K562 (cell line): ENCODE measurements at regions not wholly inside any gene's neighbourhood (a gene's known extent, or its start where the extent isn't known, plus 50 kb on each side); places are given as distances from the start of the nearest gene placed in this dataset.

ENCODE experiments used
- ATAC-seq: fragments of 200-7000 bp; cut with Tn5 transposase; 3 replicates; pipeline ENCODE4 v1.9.1; 2020; ENCODE audit warnings: moderate library complexity
- BruUV-seq: library from RNA; stranded (reverse); fragments of 400-500 nt; replicated peaks from 2 replicates; lab custom pipeline; 2021; lab: Mats Ljungman, UMichigan
- CTCF ChIA-PET: fragments of 300-600 bp; formaldehyde crosslinking; extraction: SDS; loops from one replicate; lab custom pipeline; 2021; ENCODE audit warnings: low intra/inter-chr PET ratio; lab: Yijun Ruan, JAX
- POLR2A ChIA-PET: fragments of 300-600, 350-650 bp; sonication (Branson Sonifier 250); formaldehyde crosslinking; extraction: SDS; loops from one replicate; lab custom pipeline; 2021; ENCODE audit warnings: antibody characterized with exemption, inconsistent platforms; lab: Yijun Ruan, JAX
- DNase-seq, 4 experiments: peaks; one replicate each; pipeline versions ENCODE4 v3.0.0 to v3.0.0-alpha.2; 2011 to 2018; ENCODE audit warnings: low spot score in 3 of 4, mixed read lengths in 3 of 4; ENCODE audit errors: extremely low read depth in 1 of 4
- FAIRE-seq: peaks from 2 replicates; lab custom pipeline; 2011; peaks lifted over from hg19 to GRCh38; lab: Jason Lieb, UNC
- H2AFZ ChIP-seq: 2 replicates; pipeline ENCODE4 v1.6.0; 2011; ENCODE audit warnings: low read depth, low read length, control low read depth, inconsistent platforms
- H3K27ac ChIP-seq: fragments of 200-600 bp; 3 replicates; pipeline ENCODE4 v1.8.0; 2011; ENCODE audit warnings: low read depth, mild to moderate bottlenecking, control low read depth, inconsistent platforms, low read length, moderate library complexity, mixed read lengths; ENCODE audit errors: extremely low read depth
- H3K27me3 ChIP-seq, 2 experiments: fragments of 300-600 bp in 1 of 2; 2 replicates in 1 of 2; 3 replicates in 1 of 2; pipeline versions ENCODE4 v1.6.0 to v1.8.0; 2011; ENCODE audit warnings: inconsistent platforms in 2 of 2, low read length in 2 of 2, mild to moderate bottlenecking in 1 of 2, mixed read lengths in 1 of 2, moderate library complexity in 1 of 2; ENCODE audit not compliant: control insufficient read depth in 2 of 2, insufficient read depth in 2 of 2
- H3K36me3 ChIP-seq: fragments of 300-600 bp; 3 replicates; pipeline ENCODE4 v1.8.0; 2011; ENCODE audit warnings: mild to moderate bottlenecking, low read length, inconsistent platforms; ENCODE audit not compliant: control insufficient read depth, insufficient read depth
- H3K4me1 ChIP-seq, 2 experiments: fragments of 200-600 bp in 1 of 2; replicated peaks in 1 of 2; 2 replicates in 1 of 2; 3 replicates in 1 of 2; pipeline versions ENCODE4 v1.5.1 to v1.8.0; 2011; ENCODE audit warnings: inconsistent platforms in 2 of 2, low read length in 2 of 2, mild to moderate bottlenecking in 1 of 2, mixed read lengths in 1 of 2, moderate library complexity in 1 of 2; ENCODE audit not compliant: control insufficient read depth in 2 of 2, insufficient read depth in 2 of 2
- H3K4me2 ChIP-seq: 2 replicates; pipeline ENCODE4 v1.6.1; 2011; ENCODE audit warnings: low read length, control low read depth, inconsistent platforms, mixed read lengths; ENCODE audit not compliant: insufficient read depth
- H3K4me3 ChIP-seq: fragments of 200-600 bp; sonication (generic), shearing (Covaris generic); 2 replicates; pipeline ENCODE4 v1.5.1; 2016; ENCODE audit warnings: control low read depth, inconsistent platforms
- H3K79me2 ChIP-seq: fragments of 200-600 bp; 3 replicates; pipeline ENCODE4 v1.8.0; 2011; ENCODE audit warnings: low read length, inconsistent platforms; ENCODE audit not compliant: control insufficient read depth, insufficient read depth
- H3K9ac ChIP-seq, 2 experiments: 2 replicates each; pipeline versions ENCODE4 v1.6.0 to v1.6.1; 2011; ENCODE audit warnings: low read depth in 2 of 2, low read length in 2 of 2, control low read depth in 1 of 2, inconsistent platforms in 1 of 2, mild to moderate bottlenecking in 1 of 2, mixed read lengths in 1 of 2; ENCODE audit not compliant: insufficient read depth in 1 of 2
- H3K9me1 ChIP-seq: one replicate; pipeline ENCODE4 v1.6.0; 2011; ENCODE audit warnings: inconsistent platforms, mild to moderate bottlenecking, low read length, moderate library complexity; ENCODE audit not compliant: control insufficient read depth, insufficient read depth
- H3K9me3 ChIP-seq: replicated peaks from 2 replicates; pipeline ENCODE4 v1.5.1; 2011; ENCODE audit warnings: low read depth, low read length, inconsistent platforms; ENCODE audit not compliant: control insufficient read depth, insufficient read depth
- H4K20me1 ChIP-seq: replicated peaks from 2 replicates; pipeline ENCODE4 v1.6.1; 2011; ENCODE audit warnings: low read length, inconsistent platforms, mixed read lengths; ENCODE audit not compliant: control insufficient read depth, insufficient read depth
- ATF1 ChIP-seq, 2 experiments: fragments of 450-650 bp in 1 of 2; IDR thresholded peaks; 2 replicates each; pipeline ENCODE4 v1.6.1; 2016; ENCODE audit warnings: missing compliant biosample characterization in 1 of 2, missing genetic modification characterization in 1 of 2
- BRF1 ChIP-seq: IDR thresholded peaks from 3 replicates; pipeline ENCODE4 v1.6.1; 2011; ENCODE audit warnings: borderline replicate concordance, mild to moderate bottlenecking; ENCODE audit not compliant: insufficient read length; ENCODE audit errors: extremely low read depth
- CREBBP ChIP-seq: IDR thresholded peaks from one replicate; pipeline ENCODE4 v1.6.1; 2012; ENCODE audit warnings: low read depth, mild to moderate bottlenecking, control low read depth, inconsistent platforms, low read length
- DPF2 ChIP-seq: fragments of 450-650 bp; IDR thresholded peaks from 2 replicates; pipeline ENCODE4 v1.6.1; 2016
- HLTF ChIP-seq: fragments of 450-650 bp; IDR thresholded peaks from 2 replicates; pipeline ENCODE4 v1.6.1; 2016
- KAT7 ChIP-seq: sonication (generic); formaldehyde crosslinking; IDR thresholded peaks from 2 replicates; pipeline ENCODE4 v1.8.0; 2022; ENCODE audit warnings: missing genetic modification reagents, mild to moderate bottlenecking, borderline replicate concordance
- KDM2B ChIP-seq: fragments of 250-450 bp; sonication (Bioruptor Pico); IDR thresholded peaks from 2 replicates; pipeline ENCODE4 v1.8.0; 2021; ENCODE audit warnings: mild to moderate bottlenecking, moderate library complexity
- KDM4B ChIP-seq, 2 experiments: fragments of 450-650 bp in 1 of 2; sonication (generic) in 1 of 2; IDR thresholded peaks; 2 replicates each; pipeline ENCODE4 v1.6.1; 2016 to 2017; ENCODE audit warnings: borderline replicate concordance in 2 of 2, antibody characterized with exemption in 1 of 2, low read depth in 1 of 2, mild to moderate bottlenecking in 1 of 2
- NR2F6 ChIP-seq: fragments of 450-650 bp; formaldehyde crosslinking; IDR thresholded peaks from 2 replicates; pipeline ENCODE4 v1.4.0; 2020; ENCODE audit warnings: mild to moderate bottlenecking
- PTBP1 ChIP-seq: fragments of 200-400 bp; formaldehyde crosslinking; IDR thresholded peaks from 2 replicates; pipeline ENCODE4 v1.6.1; 2017; ENCODE audit warnings: low read depth, low read length
- RFX7 ChIP-seq: fragments of 250-450 bp; sonication (Bioruptor Pico); IDR thresholded peaks from 2 replicates; pipeline ENCODE4 v1.5.1; 2021; ENCODE audit warnings: mild to moderate bottlenecking
- TCF7L2 ChIP-seq: fragments of 150-350 bp; IDR thresholded peaks from 2 replicates; pipeline ENCODE4 v1.6.1; 2016; ENCODE audit warnings: low read depth, mild to moderate bottlenecking, low read length, moderate library complexity
- ZNF354B ChIP-seq: fragments of 250-450 bp; sonication (Bioruptor Pico); IDR thresholded peaks from 2 replicates; pipeline ENCODE4 v1.4.0; 2020
- ZNF764 ChIP-seq: fragments of 250-450 bp; sonication (Bioruptor Pico); IDR thresholded peaks from 2 replicates; pipeline ENCODE4 v1.4.0; 2020; ENCODE audit warnings: low read depth, mild to moderate bottlenecking, moderate library complexity
- ZNF79 ChIP-seq: fragments of 250-450 bp; sonication (Bioruptor Pico); IDR thresholded peaks from 2 replicates; pipeline ENCODE4 v1.4.0; 2020; ENCODE audit warnings: low read depth, mild to moderate bottlenecking, moderate library complexity
- WGBS: fragments of 100-300 bp; shearing (Covaris generic); methylation state at CpG from one replicate; pipeline ENCODE4 v1.1.6; 2016; ENCODE audit warnings: low coverage, mixed read lengths; ENCODE audit not compliant: insufficient coverage; ENCODE audit errors: missing lambda C conversion rate; 5-methylcytosine and 5-hydroxymethylcytosine counted together
- in situ Hi-C: fragments of 300-500 bp; cut with MboI; formaldehyde crosslinking; loops from 4 replicates; pipeline ENCODE4 v1.15.0; 2018; ENCODE audit warnings: inconsistent platforms, mixed read lengths
- intact Hi-C: fragments of 100-400 bp; cut with micrococcal nuclease; formaldehyde crosslinking; loops from 2 replicates; pipeline ENCODE4 v1.14.2; 2022
- TF ChIP-seq, protein P1 (sequence below): sonication (generic); formaldehyde crosslinking; IDR thresholded peaks from 2 replicates; pipeline ENCODE4 v1.8.1; 2023; ENCODE audit warnings: mild to moderate bottlenecking, missing genetic modification reagents, moderate library complexity
- TF ChIP-seq, protein P2 (sequence below): fragments of 200-800 bp; sonication (Bioruptor generic); IDR thresholded peaks from 2 replicates; pipeline ENCODE4 v1.6.1; 2017; ENCODE audit warnings: missing genetic modification characterization, missing compliant biosample characterization

DNA sequence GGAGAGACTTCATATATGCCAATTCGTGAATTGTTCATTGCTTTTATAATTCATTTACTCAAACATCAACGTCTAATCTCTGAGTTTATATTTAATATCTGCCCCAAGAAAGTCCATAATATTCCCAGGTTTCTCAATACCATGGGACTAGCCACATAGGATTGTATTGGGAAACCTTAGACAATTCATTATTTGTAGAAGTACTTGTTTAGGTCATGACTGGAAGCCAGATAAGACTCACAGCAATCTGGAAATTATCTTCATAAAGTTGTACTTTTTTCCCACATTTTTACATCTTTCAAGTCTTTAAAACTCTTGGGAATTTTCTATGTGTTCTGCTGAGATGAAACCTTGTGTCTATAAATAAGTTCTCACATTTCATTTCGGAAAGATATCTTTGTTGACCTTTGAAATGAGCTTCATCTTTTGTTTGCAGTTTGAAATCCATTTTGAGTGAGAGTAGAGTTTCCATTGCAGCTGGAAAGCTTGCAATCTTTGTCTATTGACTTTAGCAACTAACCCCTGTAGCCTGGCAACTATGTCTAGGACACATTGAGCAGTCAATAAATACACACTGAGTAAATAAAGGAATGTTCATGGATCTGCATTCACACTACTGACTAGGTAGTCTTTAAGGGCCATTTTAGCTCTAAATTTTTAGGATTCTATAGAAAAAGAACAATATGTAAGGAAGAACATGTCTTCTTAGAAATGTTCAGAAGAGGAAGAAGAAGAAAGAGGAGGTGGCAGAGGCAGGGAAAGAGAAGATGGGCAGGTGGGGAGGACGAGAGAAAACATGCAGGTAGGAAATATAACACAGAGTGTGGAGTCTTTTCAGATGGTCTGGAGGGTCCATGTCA is 154.4 kb downstream of the LRIG3 start (continued):
- TF ChIP-seq HLTF, result no peak
- TF ChIP-seq, protein P1, sequence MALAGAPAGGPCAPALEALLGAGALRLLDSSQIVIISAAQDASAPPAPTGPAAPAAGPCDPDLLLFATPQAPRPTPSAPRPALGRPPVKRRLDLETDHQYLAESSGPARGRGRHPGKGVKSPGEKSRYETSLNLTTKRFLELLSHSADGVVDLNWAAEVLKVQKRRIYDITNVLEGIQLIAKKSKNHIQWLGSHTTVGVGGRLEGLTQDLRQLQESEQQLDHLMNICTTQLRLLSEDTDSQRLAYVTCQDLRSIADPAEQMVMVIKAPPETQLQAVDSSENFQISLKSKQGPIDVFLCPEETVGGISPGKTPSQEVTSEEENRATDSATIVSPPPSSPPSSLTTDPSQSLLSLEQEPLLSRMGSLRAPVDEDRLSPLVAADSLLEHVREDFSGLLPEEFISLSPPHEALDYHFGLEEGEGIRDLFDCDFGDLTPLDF (CRISPR knock-in tag), result no peak
- no peak for TF ChIP-seq PTBP1
- no peak for TF ChIP-seq CREBBP
- TF ChIP-seq ZNF79 (CRISPR knock-in tag), result no peak
- no peak for TF ChIP-seq RFX7
- TF ChIP-seq DPF2, result no peak
- no peak for TF ChIP-seq ZNF764 (CRISPR knock-in tag)
- no peak for TF ChIP-seq NR2F6 (CRISPR knock-in tag)
- no peak for TF ChIP-seq KAT7
- TF ChIP-seq KDM2B, result no peak

DNA sequence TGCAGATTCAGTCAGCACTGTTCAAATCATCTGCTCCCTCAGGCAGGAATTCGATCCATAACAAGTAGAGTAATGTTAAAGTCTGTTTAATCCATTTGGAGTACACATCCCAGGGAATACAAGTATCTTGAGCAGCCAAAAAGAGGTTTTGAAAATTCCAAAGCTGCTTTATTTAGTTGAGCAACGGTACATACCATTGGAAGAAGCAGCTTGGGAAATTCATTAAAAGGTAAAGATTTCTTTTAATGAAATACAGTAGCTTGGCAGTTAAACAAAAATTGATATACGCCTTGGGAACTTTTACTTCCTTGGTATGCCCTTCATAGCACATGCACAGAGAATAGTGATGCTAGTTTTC is 153.8 kb downstream of the LRIG3 start:
- no TSS peak for BruUV-seq
- no peak for FAIRE-seq

More for the DNA sequence above, 153.8 kb downstream of the LRIG3 start:
- Histone ChIP-seq H4K20me1 (no peaks in the 10 kb centered on the region), H3K79me2 (no peaks in the 10 kb centered on the region), H3K9ac (no peak overlapping the region), H2AFZ (no peak overlapping the region), H3K27me3 (no peaks in the 10 kb centered on the region), H3K4me1 (no peaks in the 10 kb centered on the region), H3K27ac (no peak overlapping the region), H3K4me3 (no peak overlapping the region), H3K4me2 (no peak overlapping the region), H3K36me3 (no peaks in the 10 kb centered on the region), H3K9me1 (no peaks in the 10 kb centered on the region), H3K9me3 (no peaks in the 10 kb centered on the region)
- DNase-seq (no peak), ATAC-seq (no peak)
- CTCF ChIA-PET, result no interaction called here
- POLR2A ChIA-PET, result no interaction called here
- in situ Hi-C loops (no loop called here), intact Hi-C loops (no loop called here)
- TF ChIP-seq ZNF354B (no peak), KDM4B (IDR thresholded peaks at IDR 0.05; ENCODE audit: borderline replicate concordance in 2 of 2, low read depth in 1 of 2) (no peak), ATF1 (CRISPR knock-in tag; IDR thresholded peaks at IDR 0.05) (no peak), ATF1 (tag; IDR thresholded peaks at IDR 0.05) (no peak), TCF7L2 (no peak), BRF1 (no peak)
- TF ChIP-seq, protein P2, sequence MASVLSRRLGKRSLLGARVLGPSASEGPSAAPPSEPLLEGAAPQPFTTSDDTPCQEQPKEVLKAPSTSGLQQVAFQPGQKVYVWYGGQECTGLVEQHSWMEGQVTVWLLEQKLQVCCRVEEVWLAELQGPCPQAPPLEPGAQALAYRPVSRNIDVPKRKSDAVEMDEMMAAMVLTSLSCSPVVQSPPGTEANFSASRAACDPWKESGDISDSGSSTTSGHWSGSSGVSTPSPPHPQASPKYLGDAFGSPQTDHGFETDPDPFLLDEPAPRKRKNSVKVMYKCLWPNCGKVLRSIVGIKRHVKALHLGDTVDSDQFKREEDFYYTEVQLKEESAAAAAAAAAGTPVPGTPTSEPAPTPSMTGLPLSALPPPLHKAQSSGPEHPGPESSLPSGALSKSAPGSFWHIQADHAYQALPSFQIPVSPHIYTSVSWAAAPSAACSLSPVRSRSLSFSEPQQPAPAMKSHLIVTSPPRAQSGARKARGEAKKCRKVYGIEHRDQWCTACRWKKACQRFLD (CRISPR knock-in tag), result no peak
- WGBS, result 0% methylated on average over 3 of the region's 3 CpGs
